Neural crest cell (in vitro differentiated cells): ENCODE measurements at regions not wholly inside any gene's neighbourhood (a gene's known extent, or its start where the extent isn't known, plus 50 kb on each side); places are given as distances from the start of the nearest gene placed in this dataset.

ENCODE experiments used
- DNase-seq: peaks from one replicate; pipeline ENCODE4 v3.0.0; 2021; ENCODE audit warnings: low read depth, mixed read lengths, low spot score
- H3K27ac Mint-ChIP-seq: one replicate; pipeline ENCODE4 v1.8.0; 2021; ENCODE audit warnings: mild to moderate bottlenecking, mixed read lengths; ENCODE audit not compliant: unreplicated experiment
- H3K27me3 Mint-ChIP-seq: 2 replicates; pipeline ENCODE4 v1.8.0; 2021; ENCODE audit warnings: low read depth, mild to moderate bottlenecking, mixed read lengths
- H3K36me3 Mint-ChIP-seq: 2 replicates; pipeline ENCODE4 v1.8.0; 2021; ENCODE audit warnings: low read depth, mild to moderate bottlenecking, mixed read lengths
- H3K4me1 Mint-ChIP-seq: 2 replicates; pipeline ENCODE4 v1.8.0; 2021; ENCODE audit warnings: mixed read lengths
- H3K4me3 Mint-ChIP-seq: one replicate; pipeline ENCODE4 v1.8.0; 2021; ENCODE audit warnings: mild to moderate bottlenecking, mixed read lengths
- H3K9me3 Mint-ChIP-seq: 2 replicates; pipeline ENCODE4 v1.8.0; 2021; ENCODE audit warnings: mixed read lengths
- CTCF ChIP-seq: fragments of 200-600 bp; sonication (generic); conservative IDR thresholded peaks from 2 replicates; pipeline ENCODE4 v1.5.0; 2021; ENCODE audit warnings: antibody characterized with exemption, mild to moderate bottlenecking

DNA sequence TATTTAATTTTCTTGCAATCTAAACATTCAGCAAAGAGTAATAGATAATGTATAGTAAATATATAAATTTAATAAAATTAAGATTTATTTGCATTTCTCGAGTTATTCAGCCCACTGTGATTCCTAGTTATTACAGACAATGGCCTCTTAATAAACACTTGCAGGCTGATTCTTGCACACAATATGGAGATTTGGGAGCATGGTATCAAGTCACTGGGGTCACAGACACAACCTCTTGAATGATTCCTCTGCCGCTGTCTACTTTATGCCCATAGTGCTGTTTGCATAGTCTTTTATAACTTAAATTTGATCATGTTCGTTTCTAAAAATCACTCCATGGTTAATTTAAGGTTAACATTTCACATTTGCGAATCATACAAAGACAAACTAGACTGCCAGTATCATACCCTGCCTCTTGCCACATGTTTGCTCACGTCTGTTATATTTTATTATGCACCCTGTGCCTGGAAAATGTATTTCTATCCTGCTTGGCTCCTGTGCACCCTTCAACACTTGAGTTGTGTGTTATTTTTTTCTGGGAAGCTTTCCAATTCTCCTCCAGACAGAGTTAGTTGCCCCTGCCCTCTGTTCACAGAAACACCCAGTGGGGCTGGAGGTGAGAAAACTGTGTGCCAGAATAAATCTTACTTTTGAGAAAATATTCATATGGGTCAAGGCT lies 206.3 kb upstream of the ROBO1 start:
- no peaks in the 10 kb centered on the region for H3K27me3 Mint-ChIP-seq
- H3K9me3 Mint-ChIP-seq: peaks cover 2% of the 10 kb centered on the region
- no peaks in the 10 kb centered on the region for H3K36me3 Mint-ChIP-seq
- no peak for DNase-seq
- TF ChIP-seq CTCF: no peak
- no peak overlapping the region for H3K27ac Mint-ChIP-seq
- H3K4me1 Mint-ChIP-seq: peaks cover 5% of the 10 kb centered on the region
- no peak overlapping the region for H3K4me3 Mint-ChIP-seq

DNA sequence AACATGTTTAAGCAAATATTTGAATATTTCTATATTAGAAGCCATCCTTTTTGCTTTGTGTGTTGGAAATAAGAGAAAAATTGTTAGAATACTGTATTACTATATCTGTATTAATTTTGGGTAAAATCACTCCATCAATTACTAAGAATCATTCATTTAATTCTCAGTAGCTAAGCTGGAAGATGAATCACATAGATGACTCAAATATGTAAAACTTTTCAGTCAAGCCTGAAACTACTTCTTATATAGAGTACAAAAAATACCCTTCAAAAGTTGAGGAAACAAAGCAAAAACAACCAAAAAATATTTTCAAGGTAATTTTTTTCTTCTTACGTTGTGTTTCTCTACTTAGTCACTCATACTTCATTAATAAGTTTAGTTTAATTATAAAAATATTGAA lies 205.7 kb upstream of the ROBO1 start:
- DNase-seq: no peak
- Mint-ChIP-seq H3K27ac (no peak overlapping the region), H3K4me3 (no peak overlapping the region), H3K27me3 (no peaks in the 10 kb centered on the region), H3K4me1 (peaks cover 5% of the 10 kb centered on the region), H3K9me3 (peaks cover 2% of the 10 kb centered on the region), H3K36me3 (no peaks in the 10 kb centered on the region)
- TF ChIP-seq CTCF: no peak

- H3K27ac Mint-ChIP-seq: no peak overlapping the region
- H3K9me3 Mint-ChIP-seq: peaks cover 9% of the 10 kb centered on the region
- H3K4me3 Mint-ChIP-seq: no peak overlapping the region
- no peaks in the 10 kb centered on the region for H3K36me3 Mint-ChIP-seq
- no peak for TF ChIP-seq CTCF
- H3K4me1 Mint-ChIP-seq: peaks cover 5% of the 10 kb centered on the region
- no peaks in the 10 kb centered on the region for H3K27me3 Mint-ChIP-seq
- no peak for DNase-seq
Measured at GRCh38 chr3:79968418-79968817, 200.6 kb upstream of the ROBO1 start.

- H3K9me3 Mint-ChIP-seq: peaks cover 9% of the 10 kb centered on the region
- H3K36me3 Mint-ChIP-seq: no peaks in the 10 kb centered on the region
- no peak for TF ChIP-seq CTCF
- no peak overlapping the region for H3K27ac Mint-ChIP-seq
- no peaks in the 10 kb centered on the region for H3K27me3 Mint-ChIP-seq
- no peaks in the 10 kb centered on the region for H3K4me1 Mint-ChIP-seq
- H3K4me3 Mint-ChIP-seq: no peak overlapping the region
- no peak for DNase-seq
Measured at GRCh38 chr3:79960594-79960993, 192.8 kb upstream of the ROBO1 start.

DNA sequence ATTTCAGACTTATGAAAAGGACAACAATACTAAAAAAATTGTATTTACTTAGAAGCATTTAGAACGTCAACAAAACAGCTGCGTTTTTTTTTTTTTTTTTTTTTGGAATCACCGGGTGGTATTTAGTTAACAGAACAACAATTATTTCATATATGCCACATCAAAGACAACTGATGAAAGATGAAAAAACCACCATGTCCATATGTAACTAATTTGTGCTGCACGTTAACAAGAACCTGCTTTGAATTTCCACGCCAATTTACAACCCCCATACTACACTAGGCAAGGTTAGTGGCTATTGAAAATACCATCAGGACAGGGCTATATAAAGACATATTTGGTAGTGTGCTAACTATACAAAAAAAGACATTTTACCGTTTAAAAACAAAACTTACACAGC lies 189.3 kb upstream of the ROBO1 start:
- no peak for TF ChIP-seq CTCF
- no peak for DNase-seq
- H3K27ac Mint-ChIP-seq: no peak overlapping the region
- H3K4me3 Mint-ChIP-seq: no peak overlapping the region
- H3K9me3 Mint-ChIP-seq: no peaks in the 10 kb centered on the region
- H3K4me1 Mint-ChIP-seq: peaks cover 11% of the 10 kb centered on the region
- no peaks in the 10 kb centered on the region for H3K36me3 Mint-ChIP-seq
- H3K27me3 Mint-ChIP-seq: no peaks in the 10 kb centered on the region

GRCh38 chr3:79954756-79955155 lies 187.0 kb upstream of the ROBO1 start:
- H3K4me1 Mint-ChIP-seq: peaks cover 11% of the 10 kb centered on the region
- H3K27ac Mint-ChIP-seq: no peak overlapping the region
- H3K9me3 Mint-ChIP-seq: no peaks in the 10 kb centered on the region
- peaks cover 2% of the 10 kb centered on the region for H3K36me3 Mint-ChIP-seq
- no peak for TF ChIP-seq CTCF
- no peak for DNase-seq
- no peaks in the 10 kb centered on the region for H3K27me3 Mint-ChIP-seq
- no peak overlapping the region for H3K4me3 Mint-ChIP-seq
